Glutamatergic neuron (in vitro differentiated cells): ENCODE measurements at regions not wholly inside any gene's neighbourhood (a gene's known extent, or its start where the extent isn't known, plus 50 kb on each side); places are given as distances from the start of the nearest gene placed in this dataset.
"Not testable (repeated sequence)": the region's sequence is repeated elsewhere in the genome, so short reads cannot be mapped to it uniquely, and the experiment has no call there.

Source experiments
- DNase-seq: peaks from one replicate; pipeline ENCODE4 v3.0.0; 2022
- H3K27ac Mint-ChIP-seq: one replicate; pipeline ENCODE4 v1.8.0; 2020; ENCODE audit warnings: mild to moderate bottlenecking, mixed read lengths, inconsistent platforms; ENCODE audit not compliant: unreplicated experiment
- H3K27me3 Mint-ChIP-seq: one replicate; pipeline ENCODE4 v1.8.0; 2020; ENCODE audit warnings: mild to moderate bottlenecking, moderate library complexity, mixed read lengths, inconsistent platforms; ENCODE audit not compliant: unreplicated experiment
- H3K36me3 Mint-ChIP-seq: one replicate; pipeline ENCODE4 v1.8.0; 2020; ENCODE audit warnings: mild to moderate bottlenecking, mixed read lengths, inconsistent platforms; ENCODE audit not compliant: unreplicated experiment
- H3K4me1 Mint-ChIP-seq: one replicate; pipeline ENCODE4 v1.8.0; 2020; ENCODE audit warnings: mild to moderate bottlenecking, low read depth, mixed read lengths, inconsistent platforms; ENCODE audit not compliant: unreplicated experiment
- H3K4me3 Mint-ChIP-seq: one replicate; pipeline ENCODE4 v1.8.0; 2020; ENCODE audit warnings: mild to moderate bottlenecking, mixed read lengths, inconsistent platforms; ENCODE audit not compliant: unreplicated experiment
- H3K9me3 Mint-ChIP-seq: one replicate; pipeline ENCODE4 v1.8.0; 2020; ENCODE audit warnings: mild to moderate bottlenecking, moderate library complexity, mixed read lengths, inconsistent platforms; ENCODE audit not compliant: unreplicated experiment
- CTCF ChIP-seq: fragments of 200-600 bp; sonication (generic); IDR thresholded peaks from one replicate; pipeline ENCODE4 v1.5.0; 2021; ENCODE audit not compliant: partially characterized antibody, unreplicated experiment

GRCh38 chr21:22189278-22189677 is 1191.1 kb downstream of the NCAM2 start:
- peaks cover 2% of the 10 kb centered on the region for H3K9me3 Mint-ChIP-seq
- TF ChIP-seq CTCF, result no peak
- no peaks in the 10 kb centered on the region for H3K4me1 Mint-ChIP-seq
- H3K4me3 Mint-ChIP-seq, result no peak overlapping the region
- H3K27me3 Mint-ChIP-seq, result no peaks in the 10 kb centered on the region
- DNase-seq, result no peak
- H3K36me3 Mint-ChIP-seq, result no peaks in the 10 kb centered on the region
- H3K27ac Mint-ChIP-seq, result no peak overlapping the region

GRCh38 chr21:22191581-22191980 is 1193.4 kb downstream of the NCAM2 start:
- no peaks in the 10 kb centered on the region for H3K27me3 Mint-ChIP-seq
- peaks cover 2% of the 10 kb centered on the region for H3K9me3 Mint-ChIP-seq
- no peak for DNase-seq
- no peaks in the 10 kb centered on the region for H3K4me1 Mint-ChIP-seq
- TF ChIP-seq CTCF, result no peak
- H3K4me3 Mint-ChIP-seq, result no peak overlapping the region
- H3K27ac Mint-ChIP-seq, result no peak overlapping the region
- no peaks in the 10 kb centered on the region for H3K36me3 Mint-ChIP-seq

- Mint-ChIP-seq H3K27me3 (no peaks in the 10 kb centered on the region), H3K9me3 (peaks cover 2% of the 10 kb centered on the region), H3K4me3 (no peak overlapping the region), H3K27ac (no peak overlapping the region), H3K36me3 (no peaks in the 10 kb centered on the region), H3K4me1 (no peaks in the 10 kb centered on the region)
- no peak for TF ChIP-seq CTCF
- DNase-seq, result no peak
These were observed 1194.6 kb downstream of the NCAM2 start for GRCh38 chr21:22192766-22193165.

- H3K9me3 Mint-ChIP-seq, H3K4me1 Mint-ChIP-seq, H3K4me3 Mint-ChIP-seq, H3K36me3 Mint-ChIP-seq, DNase-seq, H3K27me3 Mint-ChIP-seq, H3K27ac Mint-ChIP-seq: not testable (repeated sequence)
These were observed 1196.8 kb downstream of the NCAM2 start for GRCh38 chr21:22194986-22195385.

- H3K36me3 Mint-ChIP-seq, result no peaks in the 10 kb centered on the region
- no peak for DNase-seq
- TF ChIP-seq CTCF, result no peak
- H3K4me1 Mint-ChIP-seq, result no peaks in the 10 kb centered on the region
- H3K27me3 Mint-ChIP-seq, result peaks cover 3% of the 10 kb centered on the region
- no peaks in the 10 kb centered on the region for H3K9me3 Mint-ChIP-seq
- no peak overlapping the region for H3K4me3 Mint-ChIP-seq
- H3K27ac Mint-ChIP-seq, result no peak overlapping the region
These were observed 1202.3 kb downstream of the NCAM2 start for GRCh38 chr21:22200378-22201092.
